ENCODE measurements at regions not wholly inside any gene's neighbourhood (a gene's known extent, or its start where the extent isn't known, plus 50 kb on each side); places are given as distances from the start of the nearest gene placed in this dataset.
"Not testable (repeated sequence)": the region's sequence is repeated elsewhere in the genome, so short reads cannot be mapped to it uniquely, and the experiment has no call there.

- no peaks in the 10 kb centered on the region for H3K36me3 ChIP-seq
- no peak overlapping the region for H3K4me3 ChIP-seq (ENCODE audit: low read depth in 1 of 2, low read length in 1 of 2)
- no peak overlapping the region for H3K27ac ChIP-seq
- H3K9me3 ChIP-seq = no peaks in the 10 kb centered on the region
- H3K27me3 ChIP-seq = no peaks in the 10 kb centered on the region
- no peaks in the 10 kb centered on the region for H3K4me1 ChIP-seq (ENCODE audit: control insufficient read depth in 1 of 2, insufficient read depth in 1 of 2, low read depth in 1 of 2, low read length in 1 of 2)
- no peak for TF ChIP-seq CTCF (IDR thresholded peaks at IDR 0.05)
These were observed 116.9 kb upstream of the FHL2 start for GRCh38 chr2:105515581-105516415.

GRCh38 chr2:105514576-105514975 is 115.7 kb upstream of the FHL2 start:
- Histone ChIP-seq H3K9me3 (no peaks in the 10 kb centered on the region), H3K27me3 (no peaks in the 10 kb centered on the region), H3K36me3 (no peaks in the 10 kb centered on the region), H3K27ac (no peak overlapping the region), H3K4me3 (ENCODE audit: low read depth in 1 of 2, low read length in 1 of 2) (no peak overlapping the region), H3K4me1 (ENCODE audit: control insufficient read depth in 1 of 2, insufficient read depth in 1 of 2, low read depth in 1 of 2, low read length in 1 of 2) (no peaks in the 10 kb centered on the region)
- TF ChIP-seq CTCF (IDR thresholded peaks at IDR 0.05) = no peak

- no peak overlapping the region for H3K4me3 ChIP-seq (ENCODE audit: low read depth in 1 of 2, low read length in 1 of 2)
- no peaks in the 10 kb centered on the region for H3K36me3 ChIP-seq
- no peaks in the 10 kb centered on the region for H3K9me3 ChIP-seq
- no peak for TF ChIP-seq CTCF (IDR thresholded peaks at IDR 0.05)
- no peaks in the 10 kb centered on the region for H3K4me1 ChIP-seq (ENCODE audit: control insufficient read depth in 1 of 2, insufficient read depth in 1 of 2, low read depth in 1 of 2, low read length in 1 of 2)
- no peaks in the 10 kb centered on the region for H3K27me3 ChIP-seq
- H3K27ac ChIP-seq = no peak overlapping the region
These were observed 112.1 kb upstream of the FHL2 start for GRCh38 chr2:105510761-105511528.

GRCh38 chr2:105509269-105510086 is 110.6 kb upstream of the FHL2 start:
- Histone ChIP-seq H3K36me3 (no peaks in the 10 kb centered on the region), H3K27me3 (no peaks in the 10 kb centered on the region), H3K4me1 (ENCODE audit: control insufficient read depth in 1 of 2, insufficient read depth in 1 of 2, low read depth in 1 of 2, low read length in 1 of 2) (no peaks in the 10 kb centered on the region), H3K4me3 (ENCODE audit: low read depth in 1 of 2, low read length in 1 of 2) (no peak overlapping the region), H3K9me3 (no peaks in the 10 kb centered on the region), H3K27ac (no peak overlapping the region)
- TF ChIP-seq CTCF (IDR thresholded peaks at IDR 0.05) = no peak

GRCh38 chr2:105506860-105507259 is 108.0 kb upstream of the FHL2 start:
- not testable (repeated sequence) for H3K9me3 ChIP-seq; H3K27ac ChIP-seq; H3K36me3 ChIP-seq; H3K4me3 ChIP-seq (ENCODE audit: low read depth in 1 of 2, low read length in 1 of 2); H3K27me3 ChIP-seq; H3K4me1 ChIP-seq (ENCODE audit: control insufficient read depth in 1 of 2, insufficient read depth in 1 of 2, low read depth in 1 of 2, low read length in 1 of 2)

All from neutrophil (primary cell).